HCEC 1CT (cell line): ENCODE measurements at regions not wholly inside any gene's neighbourhood (a gene's known extent, or its start where the extent isn't known, plus 50 kb on each side); places are given as distances from the start of the nearest gene placed in this dataset.

Source experiments
- DNase-seq: peaks from one replicate; pipeline ENCODE4 v3.0.0-alpha.2; 2017

DNA sequence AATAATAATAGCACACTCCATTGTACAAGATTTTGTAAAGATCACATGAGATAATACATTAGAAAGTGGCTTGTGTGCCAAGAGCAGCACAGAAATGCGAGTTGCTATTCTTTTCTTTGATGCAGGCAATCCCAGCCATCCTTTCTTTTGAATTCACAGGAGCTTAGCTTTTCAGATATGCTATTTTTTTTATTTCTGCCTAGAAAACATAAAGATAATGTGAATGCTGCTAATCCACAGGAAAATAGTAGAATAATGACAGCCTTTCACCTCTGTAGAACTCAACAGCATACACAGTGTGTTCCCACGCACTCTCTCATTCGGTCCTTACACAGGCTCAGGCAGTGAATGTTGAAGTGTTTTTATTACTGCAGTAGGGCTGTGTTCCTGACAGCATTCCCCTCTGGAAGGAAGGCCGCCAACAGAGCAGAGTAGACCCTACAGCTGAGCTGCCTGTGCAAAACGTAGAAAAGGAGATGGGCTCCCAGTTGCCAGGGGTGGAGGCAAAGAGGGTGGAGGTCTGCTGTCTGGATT, 138.8 kb upstream of the TAPT1 start:
- no peak for DNase-seq

- no peak for DNase-seq
Measured at GRCh38 chr4:16360694-16361262, 134.5 kb upstream of the TAPT1 start.

DNA sequence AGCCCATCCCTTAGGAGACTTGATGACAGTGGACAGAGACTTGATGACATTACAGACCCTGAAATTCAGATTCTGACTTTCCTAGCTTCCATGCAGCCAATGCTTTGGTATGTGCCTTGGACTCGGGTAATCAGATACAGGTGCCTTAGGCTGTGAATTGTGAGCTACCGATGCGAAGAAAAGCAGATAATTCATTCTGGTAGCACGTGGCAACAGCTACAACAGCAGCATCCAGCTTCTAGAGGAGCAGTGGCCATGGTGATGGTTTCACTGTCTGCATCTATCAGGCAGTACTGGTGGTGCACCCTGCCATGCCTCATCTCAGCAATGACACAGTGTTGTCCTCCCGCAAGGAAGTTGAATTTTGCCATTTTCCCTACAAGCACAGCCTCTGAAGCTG, 126.9 kb upstream of the TAPT1 start:
- DNase-seq, result no peak

DNA sequence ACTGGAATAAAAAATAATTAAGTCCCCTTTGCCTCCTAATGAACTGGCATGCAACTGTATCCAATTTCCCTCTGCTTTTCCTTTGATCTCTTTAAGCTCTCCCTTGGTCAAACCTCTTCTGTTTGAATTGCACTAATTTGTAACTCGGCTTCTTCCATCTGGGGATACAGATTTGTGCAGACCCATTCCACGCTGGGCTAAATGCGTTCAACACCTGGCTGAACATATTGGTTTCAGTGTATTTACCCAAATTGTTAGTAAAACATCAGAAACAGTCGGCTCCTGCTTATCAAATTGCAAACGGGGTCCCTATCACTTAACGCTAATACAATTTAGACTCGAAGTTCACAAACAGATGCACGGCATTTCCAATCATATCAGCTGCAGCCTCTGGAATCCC, 124.9 kb upstream of the TAPT1 start:
- no peak for DNase-seq

DNA sequence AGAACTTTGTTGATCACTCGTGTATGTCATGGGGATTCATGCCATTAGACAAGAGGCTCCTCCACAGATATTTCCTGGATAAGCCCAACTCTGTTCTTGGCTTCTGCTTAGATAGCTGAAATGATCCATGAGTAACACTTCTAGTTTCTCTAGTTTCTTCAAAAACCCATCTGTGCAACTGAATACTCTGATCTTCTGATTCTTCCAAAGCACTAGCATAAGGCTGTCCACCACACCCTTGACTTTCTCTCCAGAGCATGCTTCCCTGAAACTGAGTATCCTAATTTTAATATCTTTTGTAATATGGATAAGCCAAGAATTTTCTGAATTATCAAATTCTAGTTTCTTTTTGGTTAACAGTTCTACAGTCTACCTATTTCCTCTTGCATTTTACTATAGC, 118.6 kb upstream of the TAPT1 start:
- no peak for DNase-seq

DNA sequence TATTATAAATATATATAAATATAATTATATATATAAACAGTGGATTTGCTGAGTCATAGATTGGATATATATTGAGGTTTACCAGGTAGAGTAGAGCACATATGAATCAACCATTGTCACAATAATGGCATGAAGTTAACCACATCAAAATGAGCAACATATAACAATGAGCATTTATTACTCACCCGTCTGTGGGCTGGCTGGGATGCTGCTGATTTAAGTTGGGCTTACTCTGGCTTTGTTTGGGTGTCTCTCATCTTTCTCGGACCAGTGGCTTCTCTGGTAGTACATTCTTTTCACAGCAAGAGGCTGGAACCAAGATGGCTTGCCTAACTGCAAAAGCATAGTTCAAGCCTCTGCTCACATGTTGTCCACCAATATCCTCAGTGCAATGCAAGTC, 111.7 kb upstream of the TAPT1 start:
- DNase-seq, result peak; percentile 17

DNA sequence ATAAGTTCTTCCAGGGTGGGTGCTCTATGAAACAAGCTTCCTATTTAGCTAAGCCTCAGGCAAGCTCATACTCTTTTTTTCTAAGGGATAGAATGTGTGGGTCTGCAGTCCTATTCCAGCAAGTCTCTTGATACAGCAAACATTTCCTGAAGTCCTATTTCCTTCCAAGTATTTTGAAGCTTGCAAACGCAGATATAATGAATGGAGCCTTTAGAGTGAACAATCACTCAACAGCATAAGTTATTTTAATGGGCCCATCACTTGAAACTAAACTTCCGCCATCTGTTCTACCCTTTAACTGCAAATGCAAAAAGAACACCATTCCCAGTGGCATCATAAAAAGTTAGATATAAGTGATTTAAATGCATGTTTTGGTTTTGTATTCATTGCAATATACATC, 108.3 kb upstream of the TAPT1 start:
- DNase-seq, result no peak

DNA sequence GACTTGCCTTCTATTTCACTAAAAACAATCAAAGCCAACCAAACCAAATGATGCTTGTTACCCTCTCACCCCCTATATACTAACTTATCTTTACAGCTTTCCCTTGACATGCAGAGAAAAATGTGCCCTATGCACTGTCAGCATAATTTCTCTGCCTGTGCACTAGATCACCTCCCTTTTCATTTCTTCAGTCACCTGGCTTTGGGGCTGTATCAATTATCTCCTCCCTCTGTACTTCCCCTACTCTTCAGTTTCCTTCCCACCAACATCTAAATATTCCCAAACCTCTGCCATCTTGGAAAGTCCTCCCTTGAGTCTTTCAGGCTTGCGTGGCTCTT, 103.5 kb upstream of the TAPT1 start:
- no peak for DNase-seq

DNA sequence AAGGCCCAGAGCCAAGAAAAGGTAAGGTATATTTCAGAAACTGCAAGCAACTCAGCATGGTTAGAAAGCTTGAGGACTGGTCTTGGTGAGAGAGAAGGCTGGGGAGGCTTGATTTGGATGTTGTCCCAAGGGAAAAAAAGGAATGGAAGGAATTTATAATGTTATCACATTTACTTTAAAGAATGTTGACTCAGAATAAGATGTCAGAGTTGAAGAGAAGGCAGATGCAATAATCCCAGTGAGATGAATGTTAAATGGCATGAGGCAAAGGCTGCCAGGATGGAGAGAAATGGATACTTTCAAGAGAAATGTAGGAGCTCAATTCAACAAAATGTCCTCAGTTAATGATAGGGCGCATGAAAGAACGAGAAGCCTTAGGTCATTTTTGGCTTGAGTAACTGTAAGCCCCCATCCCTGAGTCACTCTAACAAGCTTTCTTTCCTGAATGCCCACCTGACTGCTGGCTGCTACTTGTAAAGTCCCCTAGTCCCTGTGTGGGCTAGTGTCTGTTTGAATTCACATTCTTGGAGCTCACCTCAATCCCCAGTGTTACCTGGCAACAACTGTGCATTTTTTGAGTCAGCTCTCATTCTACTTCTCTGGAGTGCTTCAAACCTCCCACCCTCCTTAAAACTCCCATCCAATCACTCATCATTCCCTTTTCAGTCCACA, 103.0 kb upstream of the TAPT1 start:
- DNase-seq, result no peak

DNA sequence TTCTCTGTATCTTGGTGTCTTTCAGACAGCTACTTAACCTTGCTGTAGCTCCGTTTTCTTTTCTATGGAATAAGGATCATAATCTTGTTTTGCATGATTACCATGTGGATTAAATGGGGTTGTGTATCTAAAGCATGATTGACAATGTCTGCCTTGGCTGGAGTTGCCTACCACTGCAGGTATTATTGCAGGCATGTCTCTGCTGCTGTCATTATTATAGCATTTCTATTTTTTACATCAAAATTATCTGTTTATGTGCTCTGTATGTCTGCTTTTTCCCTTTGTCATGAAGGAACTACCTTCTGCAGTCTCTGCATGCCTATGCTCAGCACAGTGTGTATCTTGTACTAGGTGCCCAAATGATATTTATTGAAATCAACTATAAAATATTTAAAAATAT, 95.9 kb upstream of the TAPT1 start:
- DNase-seq, result no peak

DNA sequence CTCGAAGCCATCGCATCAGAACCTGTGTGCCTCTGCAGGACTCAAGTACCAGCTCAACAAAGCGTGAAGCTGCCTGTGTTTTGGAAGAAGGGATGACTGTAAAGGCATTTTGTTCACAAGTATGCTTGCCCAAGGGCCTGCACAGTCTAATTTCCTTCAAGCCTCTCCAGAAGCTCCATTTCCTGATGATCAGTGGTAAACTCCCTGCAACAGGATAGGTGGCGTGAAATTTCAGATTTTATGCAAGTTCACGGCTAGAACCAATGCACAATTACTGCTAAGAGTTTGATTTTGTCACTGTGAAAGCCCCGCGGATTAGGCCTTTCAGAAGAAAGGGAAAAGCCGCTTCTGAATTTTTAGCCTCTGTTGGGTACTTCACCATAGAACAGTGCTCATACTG, 89.2 kb upstream of the TAPT1 start:
- DNase-seq, result no peak

- no peak for DNase-seq
Measured at GRCh38 chr4:16310606-16311005, 84.3 kb upstream of the TAPT1 start.

DNA sequence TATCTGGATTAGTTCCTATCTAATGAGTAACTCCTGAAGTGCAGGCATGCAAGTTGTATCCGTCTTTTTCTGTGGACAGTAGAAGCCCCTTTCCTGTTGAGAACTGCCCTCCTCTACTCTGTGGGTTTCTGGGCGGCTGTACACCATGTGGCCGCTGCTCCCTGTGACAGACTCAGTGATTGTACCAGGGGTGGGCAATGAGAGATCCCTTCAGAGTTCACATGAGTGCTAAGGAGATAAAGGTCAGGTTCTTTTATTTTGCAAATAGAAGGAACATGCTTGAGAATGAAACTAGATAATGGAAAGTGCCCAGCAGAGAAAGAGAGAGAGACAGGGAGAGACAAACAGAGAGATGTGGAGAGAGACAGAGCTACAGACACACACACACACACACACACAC, 76.4 kb upstream of the TAPT1 start:
- DNase-seq, result no peak

GRCh38 chr4:16297003-16297402, 70.7 kb upstream of the TAPT1 start:
- no peak for DNase-seq

- no peak for DNase-seq
Measured at GRCh38 chr4:16294455-16294854, 68.2 kb upstream of the TAPT1 start.

- DNase-seq, result no peak
Measured at GRCh38 chr4:16293210-16293838, 67.1 kb upstream of the TAPT1 start.

GRCh38 chr4:16292585-16292984, 66.3 kb upstream of the TAPT1 start:
- DNase-seq, result no peak

DNA sequence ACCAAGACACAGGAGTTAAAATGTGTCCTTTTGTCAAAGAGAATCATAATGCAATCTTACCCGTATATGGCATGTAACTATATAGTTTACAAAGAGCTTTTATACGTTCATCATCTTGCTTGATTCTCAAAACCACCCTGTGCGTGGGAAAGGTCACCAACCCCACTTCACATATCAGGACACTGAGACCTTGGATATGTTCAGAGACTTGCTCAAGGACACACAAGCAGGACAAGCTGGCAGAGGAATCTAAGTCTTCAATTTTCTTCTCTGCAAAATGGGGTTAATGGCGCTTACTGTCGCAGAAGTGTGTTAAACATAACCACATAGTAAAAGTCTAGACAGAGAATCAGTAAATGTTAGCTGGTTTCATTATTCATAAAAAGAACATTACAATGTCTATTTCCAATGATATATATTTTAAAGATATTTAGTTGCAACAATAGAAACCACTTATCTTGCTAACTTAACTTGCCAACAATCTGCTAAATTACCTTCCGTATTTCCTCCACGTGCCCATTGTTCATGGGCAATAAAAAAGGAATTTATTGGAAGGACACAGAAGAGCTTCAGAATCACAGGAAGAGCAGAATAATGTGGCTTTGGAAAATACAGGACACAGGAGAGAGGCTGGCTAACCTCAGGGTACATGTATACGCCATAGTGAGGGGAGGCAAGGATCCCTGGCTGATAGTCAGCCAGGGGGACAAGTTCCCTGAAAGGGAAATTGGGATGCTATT, 64.6 kb upstream of the TAPT1 start:
- no peak for DNase-seq

- DNase-seq, result peak; percentile 4
Measured at GRCh38 chr4:16289897-16290554, 63.8 kb upstream of the TAPT1 start.

DNA sequence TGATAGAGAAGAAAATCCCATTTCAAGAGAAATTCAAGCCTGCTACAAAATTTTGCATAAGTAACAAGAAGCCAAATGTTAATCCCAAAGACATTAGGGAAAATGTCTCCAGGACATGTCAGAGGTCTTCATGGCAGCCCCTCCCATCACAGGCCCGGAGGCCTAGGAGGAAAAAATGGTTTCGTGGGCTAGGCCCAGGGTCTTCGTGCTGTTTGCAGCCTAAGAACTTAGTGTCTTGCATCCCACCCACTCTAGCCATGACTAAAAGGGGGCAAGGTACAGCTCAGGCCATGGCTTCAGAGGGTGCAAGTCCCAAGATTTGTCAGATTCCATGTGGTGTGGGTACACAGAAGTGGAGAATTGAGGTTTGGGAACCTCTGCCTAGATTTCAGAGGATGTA, 57.8 kb upstream of the TAPT1 start:
- DNase-seq, result no peak

DNA sequence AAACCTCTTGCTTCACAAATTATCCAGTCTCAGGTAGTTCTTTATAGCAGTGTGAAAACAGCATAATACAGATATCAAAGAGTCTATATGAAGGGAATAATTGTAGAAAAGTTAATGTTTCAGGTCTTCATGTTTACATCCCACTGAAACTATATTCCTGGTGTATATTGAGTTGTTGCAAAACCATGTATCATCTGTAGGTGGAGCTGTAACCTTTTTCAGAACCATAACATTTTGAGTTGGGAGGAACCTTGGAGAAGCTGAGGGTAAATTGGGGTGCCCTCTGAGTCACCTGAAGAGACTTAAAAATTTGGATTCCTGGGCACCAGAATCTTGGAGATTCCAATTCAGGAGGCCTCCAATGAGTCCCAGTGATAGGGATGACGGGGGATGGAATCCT, 51.9 kb upstream of the TAPT1 start:
- DNase-seq, result no peak
